Peyer's patch (tissue), 4 donors: ENCODE measurements at regions not wholly inside any gene's neighbourhood (a gene's known extent, or its start where the extent isn't known, plus 50 kb on each side); places are given as distances from the start of the nearest gene placed in this dataset.

Experiments used
- POLR2A ChIP-seq, 2 donors: fragments of 450-650 bp; IDR thresholded peaks; one replicate each; pipeline ENCODE4 v1.5.1; 2017; ENCODE audit warnings: antibody characterized with exemption in 2 of 2, mild to moderate bottlenecking in 2 of 2, moderate library complexity in 2 of 2
- TF ChIP-seq, protein P1 (sequence below), 6 experiments: fragments of 450-650 bp in 4 of 6; fragments of 200-600 bp in 2 of 6; sonication (generic) in 1 of 6; IDR thresholded peaks; one replicate each; pipeline ENCODE4 v1.5.1; 2017 to 2019; ENCODE audit warnings: antibody characterized with exemption in 6 of 6, mild to moderate bottlenecking in 3 of 6, moderate library complexity in 1 of 6

- TF ChIP-seq, protein P1, sequence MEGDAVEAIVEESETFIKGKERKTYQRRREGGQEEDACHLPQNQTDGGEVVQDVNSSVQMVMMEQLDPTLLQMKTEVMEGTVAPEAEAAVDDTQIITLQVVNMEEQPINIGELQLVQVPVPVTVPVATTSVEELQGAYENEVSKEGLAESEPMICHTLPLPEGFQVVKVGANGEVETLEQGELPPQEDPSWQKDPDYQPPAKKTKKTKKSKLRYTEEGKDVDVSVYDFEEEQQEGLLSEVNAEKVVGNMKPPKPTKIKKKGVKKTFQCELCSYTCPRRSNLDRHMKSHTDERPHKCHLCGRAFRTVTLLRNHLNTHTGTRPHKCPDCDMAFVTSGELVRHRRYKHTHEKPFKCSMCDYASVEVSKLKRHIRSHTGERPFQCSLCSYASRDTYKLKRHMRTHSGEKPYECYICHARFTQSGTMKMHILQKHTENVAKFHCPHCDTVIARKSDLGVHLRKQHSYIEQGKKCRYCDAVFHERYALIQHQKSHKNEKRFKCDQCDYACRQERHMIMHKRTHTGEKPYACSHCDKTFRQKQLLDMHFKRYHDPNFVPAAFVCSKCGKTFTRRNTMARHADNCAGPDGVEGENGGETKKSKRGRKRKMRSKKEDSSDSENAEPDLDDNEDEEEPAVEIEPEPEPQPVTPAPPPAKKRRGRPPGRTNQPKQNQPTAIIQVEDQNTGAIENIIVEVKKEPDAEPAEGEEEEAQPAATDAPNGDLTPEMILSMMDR (IDR thresholded peaks at IDR 0.05), result no peak
- TF ChIP-seq POLR2A (IDR thresholded peaks at IDR 0.05), result no peak
Measured at GRCh38 chr18:73954268-73954667, 193.4 kb downstream of the FBXO15 start.
